ENCODE measurements at regions not wholly inside any gene's neighbourhood (a gene's known extent, or its start where the extent isn't known, plus 50 kb on each side); places are given as distances from the start of the nearest gene placed in this dataset.
A peak's percentile ranks its signal among the peaks of the same experiment; 100 is the strongest.
"Not testable (repeated sequence)": the region's sequence is repeated elsewhere in the genome, so short reads cannot be mapped to it uniquely, and the experiment has no call there.

DNA sequence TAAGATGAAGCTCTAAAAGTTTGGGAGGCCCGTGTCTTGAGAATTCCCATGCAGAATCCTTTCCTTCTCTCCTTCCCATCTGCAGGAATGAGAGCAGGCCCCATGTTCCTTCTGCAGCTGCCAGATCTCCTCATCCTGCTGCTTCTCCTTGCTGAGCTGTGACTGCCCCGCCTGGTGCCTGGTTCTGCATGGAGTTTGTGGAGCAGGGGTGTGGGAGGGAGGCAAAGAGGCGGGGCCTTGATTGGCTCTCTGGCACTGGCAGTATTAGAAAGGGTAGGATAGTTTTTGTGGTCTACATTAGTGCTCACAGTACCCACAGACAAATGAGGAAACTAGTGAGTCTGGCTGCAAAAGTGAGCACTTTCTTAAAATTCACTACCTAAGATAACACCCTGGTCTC, 91.1 kb upstream of the CLPB start:
- TF ChIP-seq, protein P1, sequence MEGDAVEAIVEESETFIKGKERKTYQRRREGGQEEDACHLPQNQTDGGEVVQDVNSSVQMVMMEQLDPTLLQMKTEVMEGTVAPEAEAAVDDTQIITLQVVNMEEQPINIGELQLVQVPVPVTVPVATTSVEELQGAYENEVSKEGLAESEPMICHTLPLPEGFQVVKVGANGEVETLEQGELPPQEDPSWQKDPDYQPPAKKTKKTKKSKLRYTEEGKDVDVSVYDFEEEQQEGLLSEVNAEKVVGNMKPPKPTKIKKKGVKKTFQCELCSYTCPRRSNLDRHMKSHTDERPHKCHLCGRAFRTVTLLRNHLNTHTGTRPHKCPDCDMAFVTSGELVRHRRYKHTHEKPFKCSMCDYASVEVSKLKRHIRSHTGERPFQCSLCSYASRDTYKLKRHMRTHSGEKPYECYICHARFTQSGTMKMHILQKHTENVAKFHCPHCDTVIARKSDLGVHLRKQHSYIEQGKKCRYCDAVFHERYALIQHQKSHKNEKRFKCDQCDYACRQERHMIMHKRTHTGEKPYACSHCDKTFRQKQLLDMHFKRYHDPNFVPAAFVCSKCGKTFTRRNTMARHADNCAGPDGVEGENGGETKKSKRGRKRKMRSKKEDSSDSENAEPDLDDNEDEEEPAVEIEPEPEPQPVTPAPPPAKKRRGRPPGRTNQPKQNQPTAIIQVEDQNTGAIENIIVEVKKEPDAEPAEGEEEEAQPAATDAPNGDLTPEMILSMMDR (conservative IDR thresholded peaks at IDR 0.05): no peak
- H3K4me1 Mint-ChIP-seq (ENCODE audit: unreplicated experiment): no peaks in the 10 kb centered on the region
- H3K27ac Mint-ChIP-seq: no peak overlapping the region
- H3K36me3 Mint-ChIP-seq: no peaks in the 10 kb centered on the region
- no peak overlapping the region for H3K4me3 Mint-ChIP-seq
- H3K9me3 Mint-ChIP-seq: no peaks in the 10 kb centered on the region
- DNase-seq (ENCODE audit: extremely low spot score, unreplicated experiment): no peak
- H3K27me3 Mint-ChIP-seq: peaks cover 12% of the 10 kb centered on the region

DNA sequence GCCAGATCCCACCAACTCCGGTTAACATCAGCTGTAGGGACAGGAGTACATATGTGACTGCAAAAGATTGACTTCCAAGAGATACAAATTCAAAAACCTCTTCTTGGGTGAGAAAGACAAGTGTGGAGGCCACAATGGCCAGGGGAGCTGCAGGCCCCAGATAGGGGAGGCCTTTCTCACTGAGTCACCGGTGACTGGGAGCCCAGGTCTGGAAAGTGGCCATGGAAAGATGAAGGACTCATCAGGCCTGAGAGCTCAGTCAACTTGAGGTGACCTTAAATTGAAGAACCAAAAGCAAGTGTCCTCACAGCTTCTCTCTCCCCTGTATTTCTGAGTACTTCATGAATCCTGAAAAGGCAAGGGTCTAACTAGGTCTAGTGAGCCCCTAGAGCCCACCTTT, 90.4 kb upstream of the CLPB start:
- no peak overlapping the region for H3K27ac Mint-ChIP-seq
- peaks cover 5% of the 10 kb centered on the region for H3K27me3 Mint-ChIP-seq
- H3K36me3 Mint-ChIP-seq: no peaks in the 10 kb centered on the region
- no peak overlapping the region for H3K4me3 Mint-ChIP-seq
- no peaks in the 10 kb centered on the region for H3K9me3 Mint-ChIP-seq
- TF ChIP-seq, protein P1 (conservative IDR thresholded peaks at IDR 0.05): no peak
- H3K4me1 Mint-ChIP-seq (ENCODE audit: unreplicated experiment): no peaks in the 10 kb centered on the region
- DNase-seq (ENCODE audit: extremely low spot score, unreplicated experiment): no peak

DNA sequence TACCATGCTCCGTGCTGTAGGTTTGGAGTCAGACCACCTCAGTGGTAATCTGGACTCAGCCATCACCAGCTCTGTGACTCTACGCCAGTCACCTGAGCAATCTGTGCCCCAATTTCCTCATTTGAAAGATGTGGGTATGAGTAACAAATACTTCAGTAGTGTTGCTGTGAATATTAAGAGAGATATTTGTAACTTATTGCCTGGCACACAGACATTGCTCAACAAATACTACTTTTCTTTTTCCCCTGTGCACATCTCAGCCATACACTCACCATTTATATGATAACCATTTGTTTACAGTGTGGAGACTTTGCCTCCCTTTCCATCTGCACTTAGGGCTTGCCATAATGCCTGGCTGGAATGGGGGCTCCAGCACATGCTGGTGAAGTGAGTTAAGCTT, 89.7 kb upstream of the CLPB start:
- H3K36me3 Mint-ChIP-seq: no peaks in the 10 kb centered on the region
- TF ChIP-seq, protein P1 (conservative IDR thresholded peaks at IDR 0.05): no peak
- no peak overlapping the region for H3K27ac Mint-ChIP-seq
- no peaks in the 10 kb centered on the region for H3K9me3 Mint-ChIP-seq
- no peak for DNase-seq (ENCODE audit: extremely low spot score, unreplicated experiment)
- H3K27me3 Mint-ChIP-seq: peaks cover 5% of the 10 kb centered on the region
- peaks cover 7% of the 10 kb centered on the region for H3K4me1 Mint-ChIP-seq (ENCODE audit: unreplicated experiment)
- no peak overlapping the region for H3K4me3 Mint-ChIP-seq

DNA sequence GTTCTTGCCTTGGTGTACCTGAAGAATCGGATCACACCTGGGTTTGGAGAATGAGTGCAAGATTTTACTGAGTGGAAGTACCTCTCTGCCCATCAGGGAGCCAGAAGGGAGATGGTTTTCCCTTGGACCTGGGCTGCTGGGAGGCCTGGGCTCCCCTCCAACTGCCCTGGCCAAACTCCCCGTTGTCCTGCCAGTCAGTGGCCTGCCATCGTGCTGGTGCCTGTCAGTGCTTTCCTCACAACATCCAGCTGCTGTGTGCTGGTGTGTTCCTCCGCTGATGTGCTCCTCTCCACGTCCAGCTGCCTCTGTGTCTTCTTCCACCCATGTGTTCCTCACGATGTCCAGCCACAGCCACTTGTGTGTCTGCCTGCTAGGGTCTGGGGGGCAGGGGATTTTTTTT, 87.9 kb upstream of the CLPB start:
- H3K4me3 Mint-ChIP-seq: no peak overlapping the region
- no peaks in the 10 kb centered on the region for H3K9me3 Mint-ChIP-seq
- H3K36me3 Mint-ChIP-seq: no peaks in the 10 kb centered on the region
- no peak for DNase-seq (ENCODE audit: extremely low spot score, unreplicated experiment)
- TF ChIP-seq, protein P1 (conservative IDR thresholded peaks at IDR 0.05): no peak
- no peak overlapping the region for H3K27ac Mint-ChIP-seq
- H3K27me3 Mint-ChIP-seq: peaks cover 7% of the 10 kb centered on the region
- H3K4me1 Mint-ChIP-seq (ENCODE audit: unreplicated experiment): peaks cover 7% of the 10 kb centered on the region

DNA sequence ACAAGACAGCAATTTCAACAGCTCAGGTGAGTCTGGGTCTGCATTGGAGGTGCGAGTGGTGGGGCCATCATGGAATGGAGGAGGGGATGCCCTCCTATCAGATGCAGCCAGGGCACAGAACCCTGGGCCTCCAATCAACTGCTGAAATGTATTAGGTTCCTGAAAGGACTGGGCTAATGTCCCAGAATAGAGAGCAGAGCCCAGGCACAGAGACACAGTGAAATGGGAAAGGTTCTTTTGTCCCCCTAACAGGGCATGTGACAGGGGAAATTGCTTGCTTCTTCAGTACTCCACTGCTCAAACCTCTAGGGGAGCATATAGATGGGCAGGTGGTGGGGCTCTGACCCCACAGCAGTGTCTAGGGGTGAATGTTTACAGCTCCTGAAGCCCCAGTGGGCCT, 87.3 kb upstream of the CLPB start:
- no peaks in the 10 kb centered on the region for H3K9me3 Mint-ChIP-seq
- H3K4me3 Mint-ChIP-seq: no peak overlapping the region
- TF ChIP-seq, protein P1 (conservative IDR thresholded peaks at IDR 0.05): no peak
- peaks cover 7% of the 10 kb centered on the region for H3K4me1 Mint-ChIP-seq (ENCODE audit: unreplicated experiment)
- H3K36me3 Mint-ChIP-seq: no peaks in the 10 kb centered on the region
- no peak overlapping the region for H3K27ac Mint-ChIP-seq
- H3K27me3 Mint-ChIP-seq: peaks cover 9% of the 10 kb centered on the region
- DNase-seq (ENCODE audit: extremely low spot score, unreplicated experiment): no peak

DNA sequence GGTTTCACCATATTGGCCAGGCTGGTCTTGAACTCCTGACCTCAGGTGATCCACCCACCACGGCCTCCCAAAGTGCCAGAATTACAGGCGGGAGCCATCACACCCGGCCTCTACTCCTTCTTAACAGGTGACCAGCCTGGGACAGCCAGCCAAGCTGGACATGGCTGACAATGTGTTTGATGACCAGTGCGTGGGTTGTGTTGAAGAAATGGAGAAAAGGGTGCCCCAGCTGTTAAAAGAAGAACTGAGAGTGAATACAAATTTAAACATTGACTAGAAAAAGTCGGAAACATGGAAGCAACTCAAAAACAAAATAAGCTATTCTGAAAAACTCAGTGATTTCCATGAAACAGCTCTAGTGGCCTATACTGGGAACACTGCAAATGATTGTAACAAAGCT, 86.5 kb upstream of the CLPB start:
- Mint-ChIP-seq H3K27ac (no peak overlapping the region), H3K9me3 (no peaks in the 10 kb centered on the region), H3K4me3 (no peak overlapping the region), H3K4me1 (ENCODE audit: unreplicated experiment) (peaks cover 7% of the 10 kb centered on the region), H3K27me3 (peaks cover 15% of the 10 kb centered on the region), H3K36me3 (no peaks in the 10 kb centered on the region)
- TF ChIP-seq, protein P1 (conservative IDR thresholded peaks at IDR 0.05): peak; percentile 31
- DNase-seq (ENCODE audit: extremely low spot score, unreplicated experiment): no peak

DNA sequence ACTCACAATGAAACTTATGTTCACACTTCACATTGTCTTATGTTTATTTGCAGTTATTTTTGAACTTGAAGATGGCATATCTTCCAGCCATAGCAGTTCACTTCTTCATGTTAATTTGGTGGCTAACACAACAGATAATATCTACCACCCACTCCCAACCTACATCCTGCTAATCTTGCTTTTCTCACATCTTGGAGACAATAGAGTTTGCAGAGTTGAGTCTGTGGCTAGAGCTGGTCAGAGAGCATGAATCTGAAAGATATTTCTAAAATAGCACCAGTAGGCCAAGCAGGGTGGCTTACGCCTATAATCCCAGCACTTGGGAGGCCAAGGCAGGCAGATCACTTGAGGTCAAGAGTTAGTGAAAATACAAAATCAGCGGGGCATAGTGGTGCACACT, 85.6 kb upstream of the CLPB start:
- peaks cover 20% of the 10 kb centered on the region for H3K27me3 Mint-ChIP-seq
- H3K4me3 Mint-ChIP-seq; H3K9me3 Mint-ChIP-seq; H3K27ac Mint-ChIP-seq; H3K36me3 Mint-ChIP-seq; H3K4me1 Mint-ChIP-seq (ENCODE audit: unreplicated experiment); DNase-seq (ENCODE audit: extremely low spot score, unreplicated experiment): not testable (repeated sequence)
